H9 (cell line): ENCODE measurements at regions not wholly inside any gene's neighbourhood (a gene's known extent, or its start where the extent isn't known, plus 50 kb on each side); places are given as distances from the start of the nearest gene placed in this dataset.

ENCODE experiments used
- DNase-seq: peaks from one replicate; pipeline ENCODE4 v3.0.0-alpha.2; 2017
- H2AFZ ChIP-seq: one replicate; pipeline ENCODE4 v1.6.1; 2013; ENCODE audit warnings: mild to moderate bottlenecking, low read length, control low read depth, moderate library complexity
- H2AK5ac ChIP-seq: 2 replicates; pipeline ENCODE4 v1.6.1; 2013; ENCODE audit warnings: low read length, control low read depth, mixed read lengths; ENCODE audit not compliant: insufficient read length
- H2BK120ac ChIP-seq: one replicate; pipeline ENCODE4 v1.6.1; 2013; ENCODE audit warnings: low read depth, mild to moderate bottlenecking, low read length, control low read depth, inconsistent platforms; ENCODE audit not compliant: poor library complexity, severe bottlenecking
- H2BK12ac ChIP-seq: 2 replicates; pipeline ENCODE4 v1.6.1; 2013; ENCODE audit warnings: low read length, control low read depth, mixed read lengths, low read depth; ENCODE audit not compliant: insufficient read length
- H2BK15ac ChIP-seq: 2 replicates; pipeline ENCODE4 v1.6.1; 2013; ENCODE audit warnings: low read depth, low read length, control low read depth
- H2BK20ac ChIP-seq: one replicate; pipeline ENCODE4 v1.6.1; 2013; ENCODE audit warnings: low read depth, mild to moderate bottlenecking, low read length, control low read depth, inconsistent platforms; ENCODE audit not compliant: poor library complexity, severe bottlenecking
- H2BK5ac ChIP-seq: 2 replicates; pipeline ENCODE4 v1.6.1; 2013; ENCODE audit warnings: low read length, control low read depth, mixed read lengths; ENCODE audit not compliant: insufficient read length
- H3K14ac ChIP-seq: 2 replicates; pipeline ENCODE4 v1.6.1; 2013; ENCODE audit warnings: low read length, control low read depth; ENCODE audit not compliant: insufficient read depth
- H3K18ac ChIP-seq: 2 replicates; pipeline ENCODE4 v1.6.1; 2013; ENCODE audit warnings: low read depth, mild to moderate bottlenecking, mixed read lengths, low read length, control low read depth; ENCODE audit not compliant: insufficient read length
- H3K23ac ChIP-seq: 2 replicates; pipeline ENCODE4 v1.6.1; 2013; ENCODE audit warnings: low read length, control low read depth, mixed read lengths, low read depth; ENCODE audit not compliant: insufficient read length
- H3K23me2 ChIP-seq: 2 replicates; pipeline ENCODE4 v1.6.1; 2013; ENCODE audit warnings: low read depth, mild to moderate bottlenecking, mixed read lengths, low read length, control low read depth; ENCODE audit not compliant: insufficient read length, poor library complexity, severe bottlenecking
- H3K27ac ChIP-seq: 2 replicates; pipeline ENCODE4 v1.5.1; 2013; ENCODE audit warnings: low read length, control low read depth, mixed read lengths, low read depth; ENCODE audit not compliant: insufficient read length
- H3K27me3 ChIP-seq: 2 replicates; pipeline ENCODE4 v1.6.1; 2013; ENCODE audit warnings: low read length, control low read depth, inconsistent platforms; ENCODE audit not compliant: insufficient read depth
- H3K4ac ChIP-seq: 2 replicates; pipeline ENCODE4 v1.6.1; 2013; ENCODE audit warnings: low read depth, mild to moderate bottlenecking, control low read depth, inconsistent platforms, low read length, moderate library complexity
- H3K4me1 ChIP-seq: 2 replicates; pipeline ENCODE4 v1.6.1; 2013; ENCODE audit warnings: low read length, control low read depth, inconsistent platforms; ENCODE audit not compliant: insufficient read depth
- H3K4me2 ChIP-seq: 2 replicates; pipeline ENCODE4 v1.6.1; 2013; ENCODE audit warnings: low read length, control low read depth, mixed read lengths; ENCODE audit not compliant: insufficient read length, insufficient read depth
- H3K56ac ChIP-seq: 2 replicates; pipeline ENCODE4 v1.6.1; 2013; ENCODE audit warnings: low read depth, mild to moderate bottlenecking, mixed read lengths, low read length, control low read depth; ENCODE audit not compliant: insufficient read length
- H3K79me1 ChIP-seq: 2 replicates; pipeline ENCODE4 v1.6.1; 2013; ENCODE audit warnings: low read depth, mild to moderate bottlenecking, moderate library complexity, low read length, control low read depth, inconsistent platforms; ENCODE audit not compliant: insufficient read depth, poor library complexity, severe bottlenecking
- H3K79me2 ChIP-seq: 2 replicates; pipeline ENCODE4 v1.6.1; 2013; ENCODE audit warnings: low read length, control low read depth, inconsistent platforms; ENCODE audit not compliant: insufficient read depth
- H3K9ac ChIP-seq: 2 replicates; pipeline ENCODE4 v1.6.1; 2013; ENCODE audit warnings: low read length, control low read depth, mixed read lengths; ENCODE audit not compliant: insufficient read length; ENCODE audit errors: extremely low read depth
- H3K9me3 ChIP-seq: one replicate; pipeline ENCODE4 v1.6.1; 2013; ENCODE audit warnings: low read depth, low read length, inconsistent platforms; ENCODE audit not compliant: control insufficient read depth
- H3T11ph ChIP-seq: one replicate; pipeline ENCODE4 v1.6.1; 2013; ENCODE audit warnings: mild to moderate bottlenecking, low read length, control low read depth, inconsistent platforms
- H4K20me1 ChIP-seq: one replicate; pipeline ENCODE4 v1.6.1; 2013; ENCODE audit not compliant: control insufficient read depth, insufficient read length, insufficient read depth
- H4K5ac ChIP-seq: 2 replicates; pipeline ENCODE4 v1.6.1; 2013; ENCODE audit warnings: low read depth, mild to moderate bottlenecking, mixed read lengths, low read length, control low read depth; ENCODE audit not compliant: insufficient read length
- H4K8ac ChIP-seq: replicated peaks from 2 replicates; pipeline ENCODE4 v1.6.1; 2013; ENCODE audit warnings: low read length, control low read depth, mixed read lengths, low read depth; ENCODE audit not compliant: insufficient read length
- H4K91ac ChIP-seq: 2 replicates; pipeline ENCODE4 v1.6.1; 2013; ENCODE audit warnings: low read depth, mild to moderate bottlenecking, moderate library complexity, mixed read lengths, low read length, control low read depth; ENCODE audit not compliant: insufficient read length
- H3K27ac Mint-ChIP-seq, 3 experiments: 2 replicates in 2 of 3; 3 replicates in 1 of 3; pipeline ENCODE4 v1.8.0; 2020 to 2021; ENCODE audit warnings: mixed read lengths in 3 of 3, mild to moderate bottlenecking in 1 of 3, moderate library complexity in 1 of 3
- H3K27me3 Mint-ChIP-seq: 2 replicates; pipeline ENCODE4 v1.8.0; 2021; ENCODE audit warnings: low read depth, mild to moderate bottlenecking, moderate library complexity, mixed read lengths
- H3K36me3 Mint-ChIP-seq, 3 experiments: 2 replicates in 2 of 3; 3 replicates in 1 of 3; pipeline ENCODE4 v1.8.0; 2020 to 2021; ENCODE audit warnings: low read depth in 3 of 3, mixed read lengths in 3 of 3; ENCODE audit not compliant: insufficient read depth in 1 of 3
- H3K4me1 Mint-ChIP-seq, 2 experiments: 2 replicates each; pipeline ENCODE4 v1.8.0; 2020; ENCODE audit warnings: mixed read lengths in 2 of 2
- H3K4me3 Mint-ChIP-seq, 2 experiments: 2 replicates in 1 of 2; 3 replicates in 1 of 2; pipeline ENCODE4 v1.8.0; 2020 to 2021; ENCODE audit warnings: mild to moderate bottlenecking in 2 of 2, mixed read lengths in 2 of 2, moderate library complexity in 1 of 2
- H3K9me3 Mint-ChIP-seq, 2 experiments: 2 replicates in 1 of 2; 3 replicates in 1 of 2; pipeline ENCODE4 v1.8.0; 2020; ENCODE audit warnings: mild to moderate bottlenecking in 2 of 2, mixed read lengths in 2 of 2, moderate library complexity in 1 of 2
- CTCF ChIP-seq: fragments of 200-600 bp; sonication (generic); conservative IDR thresholded peaks from 3 replicates; pipeline ENCODE4 v1.8.0; 2021; ENCODE audit warnings: antibody characterized with exemption, mild to moderate bottlenecking
- WGBS: extraction: QIAGEN DNeasy Blood & Tissue Kit; methylation state at CpG from one replicate; pipeline ENCODE4 v1.1.7; 2013; ENCODE audit warnings: missing lambda C conversion rate, low lambda C conversion rate, mixed read lengths; ENCODE audit not compliant: insufficient read length; ENCODE audit errors: extremely low coverage; 5-methylcytosine and 5-hydroxymethylcytosine counted together

DNA sequence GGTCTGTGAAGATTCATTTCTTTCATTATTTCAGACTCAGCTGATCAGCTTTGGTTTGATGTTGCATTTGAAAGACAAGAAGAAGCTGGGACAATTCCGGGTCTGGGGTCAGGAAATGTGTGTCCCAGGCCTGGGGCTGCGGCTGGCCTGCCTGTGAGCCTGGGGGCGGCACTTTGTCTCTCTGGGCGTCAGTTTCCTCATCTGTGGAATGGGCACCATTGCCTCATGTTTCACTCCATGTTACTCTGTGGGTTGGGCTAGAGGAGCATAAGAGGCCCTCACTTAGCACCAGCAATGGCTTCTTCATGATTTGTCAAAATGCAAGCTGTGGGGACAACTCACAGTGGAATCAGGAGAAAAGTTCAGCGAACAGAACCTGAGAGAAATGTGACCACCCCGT is 570.1 kb downstream of the VRK1 start:
- no peaks in the 10 kb centered on the region for H4K20me1 ChIP-seq
- H3K23me2 ChIP-seq = no peaks in the 10 kb centered on the region
- H3K56ac ChIP-seq = no peak overlapping the region
- H2BK5ac ChIP-seq = no peak overlapping the region
- H2AK5ac ChIP-seq = no peak overlapping the region
- no peaks in the 10 kb centered on the region for H3K79me2 ChIP-seq
- H4K91ac ChIP-seq = no peak overlapping the region
- no peak overlapping the region for H2BK12ac ChIP-seq
- Mint-ChIP-seq H3K9me3 (peaks cover 0 to 2% of the 10 kb centered on the region in 2 experiments; a peak in 1 of 5 replicates), H3K27ac (peak overlapping the region in 1 of 3 experiments; percentile 11; a peak in 1 of 7 replicates), H3K36me3 (no peaks in the 10 kb centered on the region; a peak in 1 of 7 replicates), H3K4me3 (no peak overlapping the region), H3K4me1 (peaks cover 10 to 17% of the 10 kb centered on the region in 2 experiments), H3K27me3 (peaks cover 5% of the 10 kb centered on the region)
- H3K9me3 ChIP-seq = no peaks in the 10 kb centered on the region
- H2BK120ac ChIP-seq = no peak overlapping the region
- H3K4me2 ChIP-seq = no peak overlapping the region
- H2BK15ac ChIP-seq = no peak overlapping the region
- no peak overlapping the region for H3K27ac ChIP-seq
- H4K5ac ChIP-seq = no peak overlapping the region
- no peak overlapping the region for H4K8ac ChIP-seq
- no peaks in the 10 kb centered on the region for H3K79me1 ChIP-seq
- H3K27me3 ChIP-seq = no peaks in the 10 kb centered on the region
- no CpG with 5 or more reads among the region's 6 CpGs for WGBS
- H3T11ph ChIP-seq = no peak overlapping the region
- no peak overlapping the region for H3K18ac ChIP-seq
- H3K23ac ChIP-seq = no peak overlapping the region
- no peak overlapping the region for H3K14ac ChIP-seq
- no peak for DNase-seq
- no peak for TF ChIP-seq CTCF
- no peak overlapping the region for H2BK20ac ChIP-seq
- no peak overlapping the region for H3K4ac ChIP-seq
- no peaks in the 10 kb centered on the region for H3K4me1 ChIP-seq
- no peak overlapping the region for H3K9ac ChIP-seq
- H2AFZ ChIP-seq = no peak overlapping the region
